ENCODE measurements at regions not wholly inside any gene's neighbourhood (a gene's known extent, or its start where the extent isn't known, plus 50 kb on each side); places are given as distances from the start of the nearest gene placed in this dataset.

- TF ChIP-seq, protein P1, sequence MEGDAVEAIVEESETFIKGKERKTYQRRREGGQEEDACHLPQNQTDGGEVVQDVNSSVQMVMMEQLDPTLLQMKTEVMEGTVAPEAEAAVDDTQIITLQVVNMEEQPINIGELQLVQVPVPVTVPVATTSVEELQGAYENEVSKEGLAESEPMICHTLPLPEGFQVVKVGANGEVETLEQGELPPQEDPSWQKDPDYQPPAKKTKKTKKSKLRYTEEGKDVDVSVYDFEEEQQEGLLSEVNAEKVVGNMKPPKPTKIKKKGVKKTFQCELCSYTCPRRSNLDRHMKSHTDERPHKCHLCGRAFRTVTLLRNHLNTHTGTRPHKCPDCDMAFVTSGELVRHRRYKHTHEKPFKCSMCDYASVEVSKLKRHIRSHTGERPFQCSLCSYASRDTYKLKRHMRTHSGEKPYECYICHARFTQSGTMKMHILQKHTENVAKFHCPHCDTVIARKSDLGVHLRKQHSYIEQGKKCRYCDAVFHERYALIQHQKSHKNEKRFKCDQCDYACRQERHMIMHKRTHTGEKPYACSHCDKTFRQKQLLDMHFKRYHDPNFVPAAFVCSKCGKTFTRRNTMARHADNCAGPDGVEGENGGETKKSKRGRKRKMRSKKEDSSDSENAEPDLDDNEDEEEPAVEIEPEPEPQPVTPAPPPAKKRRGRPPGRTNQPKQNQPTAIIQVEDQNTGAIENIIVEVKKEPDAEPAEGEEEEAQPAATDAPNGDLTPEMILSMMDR (IDR thresholded peaks at IDR 0.05; ENCODE audit: insufficient read depth, low read depth, low read length): no peak
- TF ChIP-seq EZH2 (IDR thresholded peaks at IDR 0.05; ENCODE audit: insufficient read depth, low read length): no peak
These were observed 378.5 kb downstream of the SHANK2 start for GRCh38 chr11:70873736-70874412.
